HL-60 (cell line): ENCODE measurements at regions not wholly inside any gene's neighbourhood (a gene's known extent, or its start where the extent isn't known, plus 50 kb on each side); places are given as distances from the start of the nearest gene placed in this dataset.

Experiments
- CTCF ChIP-seq: IDR thresholded peaks from one replicate; pipeline ENCODE4 v1.5.1; 2011; ENCODE audit warnings: low read length, control low read depth, inconsistent platforms; ENCODE audit not compliant: insufficient read depth
- POLR2AphosphoS5 ChIP-seq: IDR thresholded peaks from 2 replicates; pipeline ENCODE4 v1.6.1; 2012; ENCODE audit warnings: low read depth
- REST ChIP-seq: IDR thresholded peaks from 2 replicates; pipeline ENCODE4 v1.6.1; 2012; ENCODE audit warnings: low read depth; ENCODE audit not compliant: insufficient replicate concordance
- SPI1 ChIP-seq: IDR thresholded peaks from 2 replicates; pipeline ENCODE4 v1.6.1; 2012; ENCODE audit warnings: low read depth, mild to moderate bottlenecking, borderline replicate concordance

GRCh38 chr20:51212816-51213215 lies 189.9 kb upstream of the KCNG1 start:
- TF ChIP-seq POLR2AphosphoS5 (no peak), CTCF (no peak), SPI1 (no peak), REST (no peak)
